ENCODE measurements at regions not wholly inside any gene's neighbourhood (a gene's known extent, or its start where the extent isn't known, plus 50 kb on each side); places are given as distances from the start of the nearest gene placed in this dataset.

GRCh38 chr1:80170811-80171485 is 1164.4 kb upstream of the ADGRL4 start:
- TF ChIP-seq POLR2AphosphoS5 (IDR thresholded peaks at IDR 0.05; ENCODE audit: borderline replicate concordance, low read depth, low read length) (no peak), EZH2 (IDR thresholded peaks at IDR 0.05) (no peak), FOXP2 (optimal IDR thresholded peaks at IDR 0.05; ENCODE audit: control extremely low read depth, extremely low read length, insufficient read depth) (no peak)

All from SK-N-MC (cell line).